Mucosa of descending colon (tissue), 3 donors: ENCODE measurements at regions not wholly inside any gene's neighbourhood (a gene's known extent, or its start where the extent isn't known, plus 50 kb on each side); places are given as distances from the start of the nearest gene placed in this dataset.
"Not testable (repeated sequence)": the region's sequence is repeated elsewhere in the genome, so short reads cannot be mapped to it uniquely, and the experiment has no call there.

Experiments
- ATAC-seq: fragments of 200-7000 bp; cut with Tn5 transposase; one replicate; pipeline ENCODE4 v1.9.1; 2020; ENCODE audit warnings: mild to moderate bottlenecking, moderate library complexity
- DNase-seq, 3 donors: peaks; one replicate each; pipeline ENCODE4 v3.0.0-alpha.2; 2020
- H3K36me3 ChIP-seq: fragments of 200-600 bp; one replicate; pipeline ENCODE4 v1.8.0; 2021; ENCODE audit warnings: low read depth, mild to moderate bottlenecking
- H3K4me1 ChIP-seq: fragments of 200-600 bp; one replicate; pipeline ENCODE4 v1.8.0; 2021; ENCODE audit warnings: low read depth, mild to moderate bottlenecking
- H3K4me3 ChIP-seq: fragments of 200-600 bp; one replicate; pipeline ENCODE4 v1.8.0; 2021; ENCODE audit warnings: mild to moderate bottlenecking
- H3K9me3 ChIP-seq: fragments of 200-600 bp; one replicate; pipeline ENCODE4 v1.8.0; 2021; ENCODE audit warnings: mild to moderate bottlenecking
- CTCF ChIP-seq: fragments of 200-600 bp; IDR thresholded peaks from one replicate; pipeline ENCODE4 v1.8.0; 2022; ENCODE audit warnings: antibody characterized with exemption, mild to moderate bottlenecking
- intact Hi-C, 2 donors: fragments of 100-400 bp; cut with DNase I in 1 of 2; cut with micrococcal nuclease in 1 of 2; formaldehyde crosslinking; loops; one replicate each; pipeline versions ENCODE4 v1.11.0 to v1.11.1; 2022; cut with DNase I, micrococcal nuclease
- donor health status: DM: no; HTN: no; CAD: no; lungs with moderate emphysema.
- donor health status: DM: no; HTN: no; CAD: no.
- donor health status: DM: no; HTN: yes; CAD: no.

GRCh38 chr1:125064029-125064428 is 3879.3 kb downstream of the SRGAP2C start:
- H3K4me1 ChIP-seq, H3K36me3 ChIP-seq, intact Hi-C loops, H3K4me3 ChIP-seq, DNase-seq, ATAC-seq: not testable (repeated sequence)
- peaks cover 40% of the 10 kb centered on the region for H3K9me3 ChIP-seq

DNA sequence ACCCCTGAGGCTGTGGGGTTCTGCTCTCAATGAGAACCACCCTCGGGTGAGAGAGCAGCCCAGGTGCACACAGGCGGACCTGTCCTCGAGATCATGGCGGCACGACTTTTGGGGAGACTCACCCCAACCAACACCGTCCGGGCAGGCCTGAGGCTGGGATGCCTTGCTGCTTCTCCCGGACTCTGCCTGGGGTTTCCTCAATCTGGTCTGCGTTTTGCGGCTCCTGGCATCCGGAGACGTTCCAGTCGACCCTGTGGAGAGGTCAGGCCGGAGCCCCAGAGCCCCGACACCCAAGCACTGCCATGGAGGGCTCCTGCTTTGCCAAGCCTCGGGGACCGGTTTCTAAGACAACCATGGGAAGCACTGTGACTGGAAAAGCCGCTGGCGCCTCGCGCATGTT is 3879.7 kb downstream of the SRGAP2C start:
- Histone ChIP-seq H3K9me3 (peaks cover 44% of the 10 kb centered on the region), H3K36me3 (no peaks in the 10 kb centered on the region), H3K4me1 (no peaks in the 10 kb centered on the region), H3K4me3 (no peak overlapping the region)
- ATAC-seq (no peak), DNase-seq (peak in 1 of 3 donors; percentile 36)
- no peak for TF ChIP-seq CTCF
- intact Hi-C loops: no loop called here

- no peaks in the 10 kb centered on the region for H3K4me1 ChIP-seq
- H3K4me3 ChIP-seq: no peak overlapping the region
- H3K36me3 ChIP-seq: no peaks in the 10 kb centered on the region
- no peak for ATAC-seq
- peak in 1 of 3 donors; percentile 32 for DNase-seq
- intact Hi-C loops: no loop called here
- peaks cover 47% of the 10 kb centered on the region for H3K9me3 ChIP-seq
- no peak for TF ChIP-seq CTCF
Observed at GRCh38 chr1:125065092-125065820, 3880.5 kb downstream of the SRGAP2C start.

- Histone ChIP-seq H3K9me3 (peaks cover 53% of the 10 kb centered on the region), H3K4me1 (no peaks in the 10 kb centered on the region), H3K36me3 (no peaks in the 10 kb centered on the region), H3K4me3 (no peak overlapping the region)
- ATAC-seq (no peak), DNase-seq (no peak)
- TF ChIP-seq CTCF: no peak
- intact Hi-C loops: no loop called here
Observed at GRCh38 chr1:125065821-125066180, 3881.0 kb downstream of the SRGAP2C start.

- no peak overlapping the region for H3K4me3 ChIP-seq
- no peak for TF ChIP-seq CTCF
- intact Hi-C loops: no loop called here
- H3K4me1 ChIP-seq: no peaks in the 10 kb centered on the region
- ATAC-seq (no peak), DNase-seq (no peak)
- peaks cover 58% of the 10 kb centered on the region for H3K9me3 ChIP-seq
- H3K36me3 ChIP-seq: no peaks in the 10 kb centered on the region
Observed at GRCh38 chr1:125066385-125066784, 3881.6 kb downstream of the SRGAP2C start.

DNA sequence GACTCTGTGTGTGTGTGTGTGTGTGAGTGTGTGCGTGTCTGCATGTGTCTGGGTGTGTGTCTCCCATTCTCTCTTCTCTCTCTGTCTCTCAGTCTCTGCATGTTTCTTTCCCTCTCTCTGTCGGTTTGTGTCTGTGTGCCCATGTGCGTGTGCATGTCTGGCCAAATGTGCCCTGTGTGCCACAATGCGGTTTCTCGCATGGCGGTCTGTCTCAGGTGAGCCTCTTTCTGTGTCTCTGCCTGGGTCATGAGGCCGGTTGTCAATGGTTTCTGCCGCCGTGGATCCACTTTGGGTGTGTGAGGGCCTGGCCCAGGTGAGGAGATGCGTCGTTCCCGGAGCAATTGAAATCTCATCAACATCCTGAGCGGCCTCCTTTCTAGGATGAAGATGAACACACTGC is 3882.1 kb downstream of the SRGAP2C start:
- H3K4me1 ChIP-seq, ATAC-seq, DNase-seq, H3K4me3 ChIP-seq, intact Hi-C loops, H3K36me3 ChIP-seq: not testable (repeated sequence)
- H3K9me3 ChIP-seq: peaks cover 63% of the 10 kb centered on the region

DNA sequence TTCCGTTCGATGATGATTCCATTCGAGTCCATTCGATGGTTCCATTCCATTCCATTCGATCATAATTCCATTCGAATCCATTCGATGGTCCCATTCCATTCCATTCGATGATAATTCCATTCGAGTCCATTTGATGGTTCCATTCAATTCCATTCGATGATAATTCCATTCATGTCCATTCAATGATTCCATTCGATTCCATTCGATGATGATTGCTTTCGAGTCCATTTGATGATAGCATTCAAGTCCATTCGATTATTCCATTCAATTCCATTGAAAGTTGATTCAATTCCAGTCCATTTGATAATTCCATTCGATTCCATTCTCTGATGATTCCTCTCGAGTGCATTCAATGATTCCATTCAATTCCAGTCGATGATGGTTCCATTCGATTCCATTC is 3895.3 kb downstream of the SRGAP2C start:
- H3K36me3 ChIP-seq: peaks cover 6% of the 10 kb centered on the region
- H3K4me1 ChIP-seq: no peaks in the 10 kb centered on the region
- ATAC-seq (no peak), DNase-seq (no peak)
- no peak for TF ChIP-seq CTCF
- peaks cover 75% of the 10 kb centered on the region for H3K9me3 ChIP-seq
- intact Hi-C loops: no loop called here
- no peak overlapping the region for H3K4me3 ChIP-seq
